GF-D8 (cell line): ENCODE measurements at regions not wholly inside any gene's neighbourhood (a gene's known extent, or its start where the extent isn't known, plus 50 kb on each side); places are given as distances from the start of the nearest gene placed in this dataset.
A peak's percentile ranks its signal among the peaks of the same experiment; 100 is the strongest.

ENCODE experiments used
- DNase-seq: peaks from one replicate; lab custom pipeline; 2025; lab: John Stamatoyannopoulos, UW

DNA sequence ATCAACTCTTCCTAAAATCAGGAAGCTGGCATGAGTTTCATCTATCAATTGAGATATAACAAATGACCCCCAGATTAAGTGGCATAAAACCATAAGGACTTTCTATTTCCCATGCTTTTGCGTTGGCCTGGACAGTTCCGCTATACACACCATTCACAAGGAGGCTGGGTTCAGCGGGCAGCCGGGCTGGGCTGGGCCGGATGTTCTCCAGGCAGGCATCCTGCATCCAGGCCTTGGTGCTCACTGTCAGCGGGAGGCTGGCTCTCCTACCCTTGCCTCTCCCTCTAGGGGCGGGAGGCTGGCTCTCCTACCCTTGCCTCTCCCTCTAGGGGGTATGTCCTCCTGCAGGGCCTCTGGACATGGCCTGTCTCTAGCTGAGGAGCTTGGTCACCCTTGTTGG is 266.0 kb upstream of the ARRDC4 start:
- no peak for DNase-seq

DNA sequence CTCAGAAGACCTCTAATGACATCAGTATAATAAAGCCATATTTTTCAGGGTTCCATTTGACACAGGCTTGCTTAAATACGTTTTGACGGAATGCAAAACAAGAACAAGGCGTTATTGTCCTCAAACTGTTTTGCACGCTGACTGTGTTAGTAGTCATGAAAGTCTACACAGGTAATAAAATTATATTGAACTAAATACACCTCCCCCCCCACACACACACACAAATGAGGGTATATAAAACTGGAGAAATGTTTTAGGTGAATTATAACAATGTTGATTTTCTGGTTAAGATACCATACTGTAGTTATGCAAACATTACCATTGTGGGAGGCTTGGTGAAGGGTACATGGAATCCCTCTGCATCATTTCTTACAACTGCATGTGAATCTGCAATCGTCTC is 257.1 kb upstream of the ARRDC4 start:
- DNase-seq: no peak

DNA sequence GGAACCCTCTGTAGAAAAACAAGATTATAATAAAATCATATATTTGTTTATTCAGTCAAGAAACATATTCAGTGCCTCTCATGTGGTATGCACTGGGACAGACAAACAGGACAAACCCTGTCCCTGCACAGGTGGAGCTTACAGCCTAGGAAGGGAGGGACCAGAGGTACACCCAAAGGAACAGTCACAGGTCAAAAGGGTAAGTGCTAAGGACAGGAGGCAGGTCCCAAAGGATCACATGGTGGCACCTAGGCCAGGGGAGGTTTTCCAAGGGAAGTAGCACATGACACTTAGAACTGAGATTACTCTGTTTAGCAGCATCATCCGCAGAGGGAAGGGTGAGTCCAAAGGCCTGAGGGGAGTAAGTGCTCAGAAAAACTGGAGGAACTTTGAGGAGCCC is 254.4 kb upstream of the ARRDC4 start:
- DNase-seq: no peak

DNA sequence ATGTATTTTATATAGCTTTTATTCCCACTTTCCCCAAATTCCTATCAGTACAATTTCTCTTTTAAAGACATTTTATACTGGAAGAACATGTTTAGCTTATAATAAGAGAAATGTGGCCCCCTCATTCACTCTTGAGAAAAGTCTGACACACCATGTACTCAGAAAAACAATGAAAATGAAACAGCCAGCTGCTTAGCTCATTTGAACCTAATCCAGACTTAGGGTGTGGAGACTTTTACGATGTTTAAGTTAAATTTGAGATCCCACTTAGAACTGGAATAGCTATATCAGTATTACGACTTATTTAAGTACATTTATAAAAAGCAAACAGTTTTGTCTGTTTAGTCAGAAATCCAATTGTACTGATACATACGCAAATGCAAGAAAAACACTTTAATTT is 252.3 kb upstream of the ARRDC4 start:
- DNase-seq: no peak

DNA sequence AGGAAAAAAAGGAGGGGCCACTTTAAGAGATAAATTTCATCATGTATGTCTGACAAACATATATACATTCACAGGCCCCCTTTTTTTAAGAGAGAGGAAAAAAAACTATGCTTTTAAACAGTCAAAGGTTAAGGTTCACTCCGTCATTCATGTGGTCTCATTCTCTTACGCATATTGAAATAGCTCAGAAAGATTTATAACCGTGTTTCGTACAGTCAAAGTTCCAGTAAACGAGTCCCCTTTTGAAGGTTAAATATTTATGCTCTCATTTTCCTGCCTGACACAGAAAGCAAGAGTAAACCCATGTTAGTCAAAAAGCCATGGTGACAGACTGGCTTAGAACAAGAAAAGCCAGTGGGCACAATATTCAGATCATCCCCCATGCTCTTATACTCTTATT is 248.0 kb upstream of the ARRDC4 start:
- DNase-seq: no peak

DNA sequence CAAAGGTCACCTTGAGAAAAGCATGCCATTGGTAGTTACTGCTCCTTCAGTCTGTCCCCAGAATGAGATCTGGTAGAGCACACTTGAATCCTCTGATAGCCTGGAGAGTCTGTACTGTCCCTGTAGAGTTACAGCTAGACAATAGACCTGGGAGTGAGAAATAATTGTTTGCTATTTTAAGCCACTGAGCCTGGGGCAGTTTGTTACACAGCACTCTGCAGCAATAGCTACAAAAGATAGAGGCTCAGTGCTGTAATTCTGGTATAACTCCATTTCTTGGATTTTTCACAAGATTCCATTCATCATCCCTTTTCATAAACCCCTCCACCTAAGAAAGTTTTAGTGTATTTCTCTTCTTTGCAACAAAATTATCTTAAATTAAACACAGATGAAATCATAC is 242.7 kb upstream of the ARRDC4 start:
- no peak for DNase-seq

DNA sequence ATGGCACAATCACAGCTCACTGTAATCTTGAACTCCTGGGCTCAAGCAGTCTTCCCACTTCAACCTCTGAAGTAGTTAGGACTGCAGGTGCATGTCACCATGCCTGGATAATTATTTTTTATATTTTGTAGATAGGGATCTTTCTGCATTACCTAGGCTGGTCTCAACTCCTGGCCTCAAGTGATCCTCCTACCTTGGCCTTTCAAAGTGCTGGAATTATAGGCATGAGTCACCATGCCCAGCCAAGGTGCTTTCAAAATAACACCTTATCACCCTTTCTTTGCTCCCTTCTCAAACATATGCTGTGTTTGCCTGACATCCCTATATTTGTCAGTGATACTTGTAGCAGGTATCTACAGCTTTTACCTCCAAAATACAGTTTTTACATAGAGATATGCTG is 242.0 kb upstream of the ARRDC4 start:
- DNase-seq: no peak

DNA sequence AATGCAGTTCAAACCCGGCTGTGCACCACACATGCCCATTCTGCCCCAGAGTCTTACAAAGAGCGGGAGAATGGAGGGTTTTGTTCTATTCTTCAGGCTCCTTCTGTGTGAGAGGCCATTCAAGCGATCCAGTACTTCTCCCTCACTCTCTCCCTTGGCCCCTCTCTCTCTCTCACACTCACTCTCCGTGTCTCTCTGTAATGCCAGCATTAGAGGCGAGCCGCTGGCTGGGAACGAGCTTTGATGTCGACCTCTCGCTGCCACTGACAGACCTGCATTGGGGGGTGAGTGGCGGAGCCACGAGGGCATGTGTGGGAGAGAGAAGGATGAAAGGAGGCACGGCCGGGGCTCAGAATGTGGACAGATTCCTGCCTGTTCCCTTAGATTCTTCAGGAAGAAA is 231.7 kb upstream of the ARRDC4 start:
- no peak for DNase-seq

DNA sequence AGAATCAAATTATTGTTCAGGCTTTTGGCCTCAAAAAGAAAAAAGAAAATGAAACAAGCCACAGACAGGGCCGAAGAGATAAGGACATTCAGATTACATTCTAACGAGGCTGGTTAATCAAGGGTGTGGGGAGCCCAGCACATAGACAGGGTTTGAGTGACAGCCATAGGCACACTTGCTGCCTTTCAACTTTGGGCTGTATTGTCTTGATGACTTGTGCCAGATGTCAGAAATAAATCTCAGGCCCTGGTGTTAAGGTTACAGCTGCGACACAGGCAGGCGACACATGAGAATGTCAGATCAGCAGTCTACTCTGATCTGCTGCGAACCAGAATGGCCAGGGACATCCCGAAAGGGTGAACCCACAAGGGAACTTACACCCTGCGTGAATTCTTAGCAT is 231.2 kb upstream of the ARRDC4 start:
- no peak for DNase-seq

DNA sequence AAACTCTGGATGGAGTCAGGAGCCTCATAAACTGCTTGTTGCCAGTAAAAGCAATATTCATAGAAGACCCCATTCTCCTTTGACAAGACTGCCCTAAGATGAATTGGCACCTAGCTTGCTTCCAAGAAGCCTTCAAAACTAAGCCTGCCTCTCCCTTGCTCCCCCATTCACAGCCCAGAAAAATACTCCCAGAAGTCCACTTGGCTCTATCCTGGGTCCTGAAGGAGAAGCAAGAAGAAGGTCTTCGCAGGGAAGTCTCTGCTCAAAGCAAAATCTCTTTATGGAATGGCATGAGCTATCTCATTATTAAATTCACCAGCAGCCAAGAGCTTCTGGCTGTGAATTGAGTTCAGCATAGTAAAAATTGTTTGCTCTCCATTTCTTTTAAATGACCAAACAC is 230.2 kb upstream of the ARRDC4 start:
- no peak for DNase-seq

DNA sequence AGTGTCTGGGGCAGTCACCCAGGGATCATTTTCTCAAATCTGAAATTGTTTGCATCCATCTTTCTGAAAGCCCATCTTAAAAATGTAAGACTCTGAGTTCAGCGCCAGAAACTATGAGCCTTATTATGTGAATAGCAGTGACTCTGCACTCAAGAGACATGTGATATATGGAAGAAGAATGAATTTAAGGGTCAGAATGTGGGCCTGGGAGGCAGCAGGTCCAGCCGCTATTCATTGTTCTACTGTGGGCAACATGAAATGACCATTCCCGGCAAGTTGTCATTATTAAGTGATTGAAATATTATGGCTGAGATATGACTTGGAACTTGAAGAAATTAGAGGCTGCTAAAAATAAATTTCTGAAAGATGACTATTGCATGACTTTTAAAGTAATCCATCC is 228.6 kb upstream of the ARRDC4 start:
- DNase-seq: no peak

DNA sequence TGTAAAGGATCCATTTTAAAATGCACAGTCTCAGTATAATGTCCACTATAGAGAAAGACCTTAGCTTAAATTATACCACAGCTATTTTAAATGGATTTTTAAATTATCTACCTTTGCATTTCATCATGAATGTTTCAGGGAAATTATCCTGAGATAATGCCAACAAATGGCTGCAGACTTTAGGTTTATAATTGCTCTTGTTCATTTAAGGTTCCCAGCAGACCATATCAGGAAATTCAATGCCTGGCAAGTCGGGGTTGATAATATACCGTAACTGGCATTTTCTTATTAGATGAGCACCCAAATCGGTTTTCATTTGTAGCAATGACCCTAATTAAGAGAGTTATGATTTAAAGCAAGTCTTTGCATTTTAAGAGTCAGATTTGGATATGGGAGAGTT is 227.1 kb upstream of the ARRDC4 start:
- no peak for DNase-seq

DNA sequence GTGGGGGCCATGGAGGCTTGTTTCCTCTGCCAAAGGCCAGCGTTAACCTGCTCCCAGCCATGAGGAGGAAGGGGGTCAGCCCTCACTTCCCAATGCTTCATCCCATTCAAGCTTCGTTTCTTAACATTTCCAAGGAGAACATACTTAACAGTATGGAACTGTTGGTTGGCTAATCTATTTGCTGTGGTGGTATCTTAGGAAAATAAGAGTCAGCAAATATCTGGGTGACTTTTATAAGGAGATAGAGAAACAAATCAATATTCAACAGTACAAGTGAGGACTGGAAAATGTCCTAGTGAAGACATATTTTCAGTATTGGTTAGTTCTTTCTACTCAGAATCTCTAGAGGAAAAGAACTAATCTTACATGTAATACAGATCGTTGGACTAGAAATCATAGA is 223.8 kb upstream of the ARRDC4 start:
- DNase-seq: no peak

DNA sequence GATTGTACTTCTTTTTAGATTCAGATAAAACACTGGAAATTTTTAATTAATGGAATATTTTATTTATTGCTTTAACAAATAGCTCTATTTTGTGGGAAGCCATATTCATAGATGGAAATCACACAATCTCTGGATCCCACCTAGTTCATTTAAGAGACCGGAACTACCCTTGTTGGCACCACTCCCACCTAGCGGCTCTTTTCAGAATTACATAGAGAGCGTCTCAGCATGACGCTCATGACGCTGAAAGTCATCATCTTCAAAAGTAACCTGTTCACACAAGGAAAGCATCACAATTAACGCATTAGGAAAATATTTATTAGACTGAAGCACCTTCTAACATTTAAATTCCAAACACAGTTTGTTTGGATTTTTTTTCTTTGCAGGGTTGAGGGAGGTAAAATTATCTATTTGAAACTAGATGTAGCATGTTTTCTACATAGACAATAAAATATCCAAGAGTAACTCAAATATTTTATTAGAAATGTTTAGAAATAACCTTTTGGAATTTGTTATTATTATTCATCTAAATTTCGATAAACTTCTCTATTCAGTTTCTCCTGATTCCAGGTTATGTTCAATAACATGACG is 214.9 kb upstream of the ARRDC4 start:
- no peak for DNase-seq

DNA sequence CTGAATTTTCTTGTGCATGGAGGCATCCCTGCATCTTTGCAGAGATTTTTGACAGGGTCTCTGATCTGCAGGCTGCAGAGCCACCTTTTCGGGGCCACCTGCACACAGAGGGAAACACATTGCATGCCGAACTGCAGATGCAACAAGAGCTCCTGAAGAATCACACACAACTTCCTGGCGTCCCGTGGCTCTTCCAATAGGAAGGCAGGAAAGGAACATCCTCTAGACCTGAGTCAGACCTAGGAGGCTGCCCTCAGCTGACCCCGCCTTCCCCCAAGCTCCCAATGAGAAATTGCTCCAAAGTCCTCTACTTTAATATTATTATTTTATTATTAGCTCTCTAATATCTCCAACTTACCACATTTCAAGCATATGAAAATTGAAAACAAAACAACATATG is 213.2 kb upstream of the ARRDC4 start:
- DNase-seq: no peak

DNA sequence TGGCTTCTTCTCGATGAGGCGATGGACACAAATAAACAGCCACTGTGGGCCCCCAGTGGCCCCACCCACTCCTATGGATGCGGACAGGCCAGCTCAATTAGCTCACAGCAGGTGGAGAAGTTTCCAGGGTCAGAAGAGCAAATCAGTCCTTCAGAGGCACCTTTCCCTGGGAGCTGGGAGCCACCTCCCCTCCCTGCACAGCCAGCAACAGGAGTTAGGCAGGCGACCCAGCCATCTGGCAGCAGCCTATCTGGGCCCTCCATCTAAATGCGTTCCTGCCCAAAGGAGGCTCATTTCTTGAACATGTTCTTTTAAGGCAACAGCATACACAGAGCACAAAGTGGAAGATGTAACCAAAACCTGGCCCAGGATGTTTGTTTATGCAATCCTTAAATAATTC is 211.9 kb upstream of the ARRDC4 start:
- no peak for DNase-seq

DNA sequence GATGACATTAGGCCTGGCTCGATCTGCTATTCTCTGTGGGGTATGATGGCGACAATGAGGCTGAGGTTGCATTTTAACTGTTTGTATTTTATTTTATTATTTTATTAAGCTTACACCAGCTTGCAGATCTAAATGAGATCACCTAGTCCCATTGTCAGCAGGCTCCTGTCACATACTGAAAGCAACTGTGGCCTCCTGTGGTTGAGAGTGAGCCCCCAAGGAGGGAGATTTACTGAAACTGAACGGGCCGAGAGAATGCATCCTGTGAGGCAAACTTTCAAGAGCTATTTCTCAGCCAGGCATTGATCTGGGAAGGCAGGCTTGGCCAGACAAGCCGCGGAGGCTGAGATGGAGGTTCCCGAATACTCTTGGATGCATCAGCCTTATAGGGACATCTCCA is 210.4 kb upstream of the ARRDC4 start:
- DNase-seq: no peak

DNA sequence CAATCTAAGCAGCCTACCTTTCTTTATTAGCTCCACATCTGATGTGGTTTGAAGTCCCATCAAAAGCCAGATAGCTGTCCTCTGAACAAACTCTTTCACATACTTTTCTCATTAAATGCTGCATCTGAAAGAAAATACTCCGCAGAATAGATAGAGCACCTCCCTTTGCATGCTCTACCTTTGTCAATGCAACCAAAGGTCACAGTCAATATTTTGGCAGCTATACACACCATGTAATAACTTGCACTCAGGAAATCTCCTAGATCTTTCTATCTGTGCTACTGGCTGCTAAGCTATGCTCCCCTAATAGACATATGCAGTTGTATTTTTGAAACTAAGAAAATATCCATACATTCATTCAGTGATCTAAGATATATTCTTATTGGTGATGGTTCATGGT is 204.8 kb upstream of the ARRDC4 start:
- DNase-seq: no peak

DNA sequence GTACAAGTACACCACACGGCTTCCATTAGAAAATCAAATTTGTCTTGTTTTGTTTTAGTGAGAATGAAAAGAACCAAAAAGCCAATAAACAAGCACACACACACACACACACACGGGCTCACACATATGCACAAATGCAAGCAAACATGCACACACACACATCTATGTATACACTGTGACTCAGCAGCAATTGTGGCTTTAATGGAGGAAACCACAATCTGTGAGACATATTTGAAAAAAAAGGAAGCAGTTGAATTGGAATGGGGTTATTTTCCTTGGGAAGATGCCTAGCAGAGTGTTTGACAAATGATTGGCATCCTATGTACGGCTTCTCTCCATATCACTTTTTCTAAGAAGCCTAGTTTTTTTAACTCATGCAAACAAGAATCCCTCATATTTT is 201.1 kb upstream of the ARRDC4 start:
- DNase-seq: peak; percentile 45

DNA sequence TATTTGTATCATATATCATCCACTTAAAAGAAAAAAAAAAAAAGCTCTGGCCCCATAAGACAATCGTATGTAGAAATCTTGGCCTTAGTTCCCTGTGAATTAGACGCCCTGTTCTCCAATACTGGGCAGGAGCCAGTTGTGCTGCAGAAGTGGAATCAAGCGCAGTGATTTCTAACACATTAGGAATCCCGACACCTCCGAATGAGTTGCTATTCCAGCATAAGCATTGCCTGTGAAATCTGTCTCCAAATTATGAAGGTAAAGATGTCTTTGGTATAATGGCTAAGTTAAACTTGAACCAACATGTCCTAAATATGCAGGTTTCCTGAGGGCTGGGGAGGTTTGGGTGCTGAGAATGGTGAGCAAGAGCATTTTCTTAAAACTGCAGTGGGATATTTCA is 199.4 kb upstream of the ARRDC4 start:
- no peak for DNase-seq

DNA sequence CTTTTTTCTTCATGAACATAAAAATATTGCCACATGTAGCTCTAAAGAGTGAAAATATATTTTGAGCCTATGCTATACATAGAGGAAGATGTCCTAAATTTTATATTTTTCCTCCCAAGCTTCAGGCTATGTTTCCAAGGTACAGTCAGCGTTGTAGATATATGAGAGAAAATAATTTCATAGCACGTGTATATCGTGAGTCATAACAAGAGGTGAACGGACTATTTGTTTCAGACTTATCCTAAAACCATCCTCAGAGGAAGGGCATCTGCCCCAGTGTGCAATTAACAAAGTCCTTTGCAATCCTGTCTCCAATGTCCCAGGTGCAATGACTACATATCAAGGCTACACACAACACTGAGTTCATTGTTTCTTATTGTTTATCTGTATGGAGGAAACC is 177.3 kb upstream of the ARRDC4 start:
- DNase-seq: no peak

DNA sequence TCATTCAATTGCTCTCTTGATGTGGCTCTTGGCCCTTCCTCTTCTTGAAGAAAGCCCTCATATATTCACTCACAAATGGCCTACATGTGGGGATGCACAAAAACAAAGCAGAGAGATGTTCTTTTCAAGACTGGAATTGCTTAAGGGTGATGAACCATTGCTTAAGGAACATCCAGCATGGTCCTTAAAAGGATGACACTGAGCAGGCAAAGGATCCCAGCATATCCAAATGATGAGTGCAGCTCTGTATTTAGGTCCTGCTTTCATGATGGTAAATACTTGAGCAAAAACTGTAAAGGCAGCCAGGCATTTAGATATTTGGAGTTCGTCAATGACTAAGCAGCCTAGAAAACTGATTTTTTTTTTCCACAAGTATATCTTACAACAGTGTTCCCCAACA is 173.8 kb upstream of the ARRDC4 start:
- no peak for DNase-seq

DNA sequence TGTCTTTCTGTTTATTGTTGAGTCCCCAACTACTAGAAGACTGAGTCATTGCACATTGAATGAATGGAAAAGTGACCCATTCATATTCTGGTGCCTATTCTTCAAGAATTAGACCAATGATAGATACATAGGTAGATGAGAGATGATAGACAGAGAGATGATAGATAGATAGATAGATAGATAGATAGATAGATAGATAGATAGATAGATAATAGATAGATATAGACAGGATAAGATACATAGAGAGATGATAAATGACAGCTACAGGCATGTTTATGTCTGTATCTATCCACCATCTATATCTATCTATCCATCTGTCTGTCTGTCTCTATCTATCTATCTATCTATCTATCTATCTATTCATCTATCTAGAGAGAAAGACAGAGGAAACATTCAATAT is 170.3 kb upstream of the ARRDC4 start:
- DNase-seq: no peak

DNA sequence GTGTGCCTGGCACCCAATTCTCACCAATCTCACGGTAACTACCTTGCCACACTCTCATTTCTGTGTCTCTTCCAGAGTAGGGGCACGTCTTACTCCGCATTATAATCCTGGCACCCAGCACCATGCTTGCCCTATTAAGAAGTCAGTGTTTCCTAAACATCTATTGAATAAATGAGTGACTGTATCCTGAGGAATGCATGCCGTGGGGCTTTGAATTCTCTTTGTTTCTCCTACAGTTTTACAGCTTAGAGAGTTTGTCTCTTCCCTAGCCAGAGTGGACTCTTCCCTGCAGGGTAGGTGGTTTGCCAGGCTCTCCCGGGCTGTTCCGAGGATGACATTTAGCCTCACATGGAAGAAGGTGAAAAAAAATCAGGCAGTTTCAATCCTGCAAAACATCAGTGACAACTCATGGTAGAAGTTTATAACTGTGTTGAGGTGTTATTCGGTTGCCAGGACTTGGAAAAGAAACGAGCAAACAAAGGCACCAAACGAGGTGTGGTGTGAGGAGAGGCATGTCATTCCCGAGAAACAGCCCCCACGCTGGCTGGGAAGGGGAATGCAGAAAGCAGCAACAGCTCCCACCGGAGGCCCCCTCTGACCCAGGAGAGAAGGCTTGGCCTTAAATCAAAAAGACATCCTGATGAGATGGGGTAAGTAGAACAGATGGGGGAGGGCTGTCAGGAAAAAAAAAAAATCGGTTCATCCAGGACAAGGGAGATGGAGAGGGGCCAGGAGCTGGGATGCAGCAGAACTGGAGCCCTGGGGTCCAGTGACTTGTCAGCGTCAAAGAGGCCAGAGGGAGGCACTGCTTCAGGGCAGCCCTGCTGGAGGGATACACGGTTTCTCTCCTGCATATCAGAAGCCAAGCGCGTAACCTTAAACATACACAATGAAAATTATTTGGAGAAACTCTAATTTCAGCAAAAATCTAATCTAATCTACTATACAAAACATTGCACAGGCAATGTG is 168.4 kb upstream of the ARRDC4 start:
- DNase-seq: no peak
